HEK293 (cell line): ENCODE measurements at regions not wholly inside any gene's neighbourhood (a gene's known extent, or its start where the extent isn't known, plus 50 kb on each side); places are given as distances from the start of the nearest gene placed in this dataset.

Experiments used
- CTCF ChIA-PET: fragments of 350-600 bp; formaldehyde crosslinking; extraction: SDS; loops from one replicate; lab custom pipeline; 2021; ENCODE audit warnings: antibody characterized with exemption; lab: Yijun Ruan, JAX
- POLR2A ChIA-PET: fragments of 300-600 bp; formaldehyde crosslinking; extraction: SDS; loops from one replicate; lab custom pipeline; 2020; ENCODE audit warnings: antibody characterized with exemption, inconsistent platforms; lab: Yijun Ruan, JAX
- H3K27ac ChIP-seq: fragments of 200-500 bp; sonication (Bioruptor generic); 2 replicates; pipeline ENCODE4 v1.5.1; 2014; ENCODE audit warnings: low read depth, low read length, control low read depth, inconsistent platforms; ENCODE audit errors: extremely low read depth
- H3K36me3 ChIP-seq, 2 experiments: fragments of 200-500 bp in 1 of 2; sonication (Bioruptor generic) in 1 of 2; 1 replicate in 1 of 2; 2 replicates in 1 of 2; pipeline ENCODE4 v1.5.1; 2014 to 2017; ENCODE audit warnings: inconsistent platforms in 2 of 2, low read length in 2 of 2; ENCODE audit not compliant: control insufficient read depth in 2 of 2, insufficient read depth in 1 of 2
- H3K4me1 ChIP-seq: fragments of 200-500 bp; sonication (Bioruptor generic); 2 replicates; pipeline ENCODE4 v1.5.1; 2014; ENCODE audit warnings: mild to moderate bottlenecking, low read length, inconsistent platforms; ENCODE audit not compliant: control insufficient read depth, insufficient read depth
- H3K4me3 ChIP-seq: 2 replicates; pipeline ENCODE4 v1.5.1; 2011; ENCODE audit warnings: low read depth, mild to moderate bottlenecking, control low read depth, low read length, moderate library complexity
- H3K9me3 ChIP-seq: fragments of 200-500 bp; sonication (Bioruptor generic); 2 replicates; pipeline ENCODE4 v1.5.1; 2014; ENCODE audit warnings: low read depth, low read length, inconsistent platforms; ENCODE audit not compliant: control insufficient read depth, insufficient read depth
- BCL11A ChIP-seq: fragments of 450-650 bp; formaldehyde crosslinking; IDR thresholded peaks from 2 replicates; pipeline ENCODE4 v1.5.1; 2016; ENCODE audit warnings: low read depth, missing biosample characterization, missing genetic modification characterization
- ELK4 ChIP-seq: IDR thresholded peaks from 2 replicates; pipeline ENCODE4 v1.6.1; 2011; ENCODE audit warnings: mild to moderate bottlenecking, low read depth, low read length, borderline replicate concordance
- HOXA7 ChIP-seq: sonication (generic); formaldehyde crosslinking; IDR thresholded peaks from 2 replicates; pipeline ENCODE4 v1.8.1; 2022; ENCODE audit warnings: missing genetic modification reagents, borderline replicate concordance
- KLF7 ChIP-seq: fragments of 450-650 bp; formaldehyde crosslinking; IDR thresholded peaks from 2 replicates; pipeline ENCODE4 v1.5.1; 2016; ENCODE audit warnings: missing biosample characterization, missing genetic modification characterization, borderline replicate concordance
- KLF9 ChIP-seq: fragments of 450-650 bp; formaldehyde crosslinking; IDR thresholded peaks from 2 replicates; pipeline ENCODE4 v1.5.1; 2016; ENCODE audit warnings: missing biosample characterization, missing genetic modification characterization, low read depth
- RBAK ChIP-seq: fragments of 450-650 bp; formaldehyde crosslinking; IDR thresholded peaks from 2 replicates; pipeline ENCODE4 v1.5.1; 2016; ENCODE audit warnings: missing biosample characterization, missing genetic modification characterization
- REPIN1 ChIP-seq: fragments of 450-650 bp; formaldehyde crosslinking; IDR thresholded peaks from 2 replicates; pipeline ENCODE4 v1.5.1; 2017; ENCODE audit warnings: missing biosample characterization, missing genetic modification characterization, low read depth
- ZBTB6 ChIP-seq: fragments of 450-650 bp; formaldehyde crosslinking; IDR thresholded peaks from 2 replicates; pipeline ENCODE4 v1.5.1; 2017; ENCODE audit warnings: missing biosample characterization, missing genetic modification characterization
- ZBTB7A ChIP-seq: fragments of 450-650 bp; formaldehyde crosslinking; IDR thresholded peaks from 2 replicates; pipeline ENCODE4 v1.5.1; 2016; ENCODE audit warnings: low read depth, missing biosample characterization, missing genetic modification characterization
- ZNF148 ChIP-seq: fragments of 450-650 bp; formaldehyde crosslinking; IDR thresholded peaks from 2 replicates; pipeline ENCODE4 v1.5.0; 2017; ENCODE audit warnings: missing biosample characterization, missing genetic modification characterization, borderline replicate concordance
- ZNF174 ChIP-seq: fragments of 450-650 bp; formaldehyde crosslinking; IDR thresholded peaks from 2 replicates; pipeline ENCODE4 v1.5.0; 2017; ENCODE audit warnings: missing biosample characterization, mild to moderate bottlenecking, missing genetic modification characterization
- ZNF221 ChIP-seq: fragments of 450-650 bp; formaldehyde crosslinking; IDR thresholded peaks from 2 replicates; pipeline ENCODE4 v1.5.1; 2017; ENCODE audit warnings: missing biosample characterization, missing genetic modification characterization, borderline replicate concordance
- ZNF324 ChIP-seq: fragments of 450-650 bp; formaldehyde crosslinking; IDR thresholded peaks from 2 replicates; pipeline ENCODE4 v1.5.1; 2016; ENCODE audit warnings: missing biosample characterization, missing genetic modification characterization
- ZNF341 ChIP-seq: fragments of 450-650 bp; formaldehyde crosslinking; IDR thresholded peaks from 2 replicates; pipeline ENCODE4; 2016; ENCODE audit warnings: low read depth, missing biosample characterization, missing genetic modification characterization
- ZNF362 ChIP-seq: fragments of 450-650 bp; formaldehyde crosslinking; IDR thresholded peaks from 2 replicates; pipeline ENCODE4 v1.5.1; 2016; ENCODE audit warnings: missing biosample characterization, missing genetic modification characterization
- ZNF37A ChIP-seq: fragments of 450-650 bp; IDR thresholded peaks from 2 replicates; pipeline ENCODE4 v1.5.1; 2018; ENCODE audit warnings: missing biosample characterization, missing genetic modification characterization
- ZNF398 ChIP-seq: fragments of 450-650 bp; formaldehyde crosslinking; IDR thresholded peaks from 2 replicates; pipeline ENCODE4 v1.5.1; 2017; ENCODE audit warnings: missing biosample characterization, missing genetic modification characterization
- ZNF473 ChIP-seq: fragments of 450-650 bp; formaldehyde crosslinking; IDR thresholded peaks from 2 replicates; pipeline ENCODE4 v1.5.1; 2017; ENCODE audit warnings: missing biosample characterization, missing genetic modification characterization
- ZNF624 ChIP-seq: fragments of 450-650 bp; formaldehyde crosslinking; IDR thresholded peaks from 2 replicates; pipeline ENCODE4 v1.5.1; 2017; ENCODE audit warnings: missing biosample characterization, missing genetic modification characterization
- ZNF707 ChIP-seq: fragments of 450-650 bp; formaldehyde crosslinking; IDR thresholded peaks from 2 replicates; pipeline ENCODE4 v1.5.1; 2016; ENCODE audit warnings: missing biosample characterization, missing genetic modification characterization
- ZNF747 ChIP-seq: fragments of 450-650 bp; formaldehyde crosslinking; IDR thresholded peaks from 2 replicates; pipeline ENCODE4 v1.5.1; 2016; ENCODE audit warnings: missing biosample characterization, missing genetic modification characterization
- ZNF837 ChIP-seq: fragments of 450-650 bp; formaldehyde crosslinking; IDR thresholded peaks from 2 replicates; pipeline ENCODE4 v1.5.1; 2016; ENCODE audit warnings: missing biosample characterization, missing genetic modification characterization
- ZSCAN4 ChIP-seq: fragments of 450-650 bp; formaldehyde crosslinking; IDR thresholded peaks from 2 replicates; pipeline ENCODE4 v1.5.1; 2017; ENCODE audit warnings: missing biosample characterization, missing genetic modification characterization

GRCh38 chr15:62545467-62546227 lies 380.6 kb upstream of the C2CD4B start:
- ChIA-PET POLR2A (no interaction called here), CTCF (no interaction called here)
- no peaks in the 10 kb centered on the region for H3K4me1 ChIP-seq
- H3K4me3 ChIP-seq, result no peak overlapping the region
- H3K27ac ChIP-seq, result no peak overlapping the region
- TF ChIP-seq ZNF341 (tag by site-specific recombination), result no peak
- H3K36me3 ChIP-seq, result no peaks in the 10 kb centered on the region
- H3K9me3 ChIP-seq, result no peaks in the 10 kb centered on the region

GRCh38 chr15:62546628-62547027 lies 381.5 kb upstream of the C2CD4B start:
- H3K4me3 ChIP-seq, result no peak overlapping the region
- H3K4me1 ChIP-seq, result no peaks in the 10 kb centered on the region
- H3K27ac ChIP-seq, result no peak overlapping the region
- TF ChIP-seq ZNF398 (tag by site-specific recombination), result no peak
- no peak for TF ChIP-seq BCL11A
- TF ChIP-seq RBAK (tag by site-specific recombination), result no peak
- no peak for TF ChIP-seq ZBTB6
- no peak for TF ChIP-seq ZNF747 (tag by site-specific recombination)
- no peak for TF ChIP-seq ZNF221 (tag by site-specific recombination)
- TF ChIP-seq ZNF37A (tag by site-specific recombination), result no peak
- no peak for TF ChIP-seq ZNF707
- no peak for TF ChIP-seq KLF9 (tag by site-specific recombination)
- CTCF ChIA-PET, result no interaction called here
- H3K9me3 ChIP-seq, result no peaks in the 10 kb centered on the region
- no peaks in the 10 kb centered on the region for H3K36me3 ChIP-seq
- POLR2A ChIA-PET, result no interaction called here

GRCh38 chr15:62547584-62547983 lies 382.5 kb upstream of the C2CD4B start:
- CTCF ChIA-PET, result interaction anchor here (1.1 to 2.6 kb wide), 2 partner anchors 23 to 25 kb away, joined by 3 to 6 read pairs; no protein-coding TSS in a partner anchor
- Histone ChIP-seq H3K9me3 (no peaks in the 10 kb centered on the region), H3K27ac (no peak overlapping the region), H3K36me3 (no peaks in the 10 kb centered on the region), H3K4me1 (no peaks in the 10 kb centered on the region), H3K4me3 (no peak overlapping the region)
- POLR2A ChIA-PET, result no interaction called here
- no peak for TF ChIP-seq ELK4
- TF ChIP-seq ZBTB7A (tag by site-specific recombination), result no peak
- no peak for TF ChIP-seq ZNF362 (tag by site-specific recombination)
- TF ChIP-seq ZNF324, result no peak
- TF ChIP-seq HOXA7 (CRISPR knock-in tag), result no peak
- no peak for TF ChIP-seq ZNF837
- no peak for TF ChIP-seq KLF7 (tag by site-specific recombination)
- TF ChIP-seq ZSCAN4, result no peak
- TF ChIP-seq ZNF473 (tag by site-specific recombination), result no peak
- TF ChIP-seq ZNF148 (tag by site-specific recombination), result no peak
- no peak for TF ChIP-seq REPIN1
- no peak for TF ChIP-seq ZNF174
- no peak for TF ChIP-seq ZNF624 (tag by site-specific recombination)
